ENCODE measurements at regions not wholly inside any gene's neighbourhood (a gene's known extent, or its start where the extent isn't known, plus 50 kb on each side); places are given as distances from the start of the nearest gene placed in this dataset.

DNA sequence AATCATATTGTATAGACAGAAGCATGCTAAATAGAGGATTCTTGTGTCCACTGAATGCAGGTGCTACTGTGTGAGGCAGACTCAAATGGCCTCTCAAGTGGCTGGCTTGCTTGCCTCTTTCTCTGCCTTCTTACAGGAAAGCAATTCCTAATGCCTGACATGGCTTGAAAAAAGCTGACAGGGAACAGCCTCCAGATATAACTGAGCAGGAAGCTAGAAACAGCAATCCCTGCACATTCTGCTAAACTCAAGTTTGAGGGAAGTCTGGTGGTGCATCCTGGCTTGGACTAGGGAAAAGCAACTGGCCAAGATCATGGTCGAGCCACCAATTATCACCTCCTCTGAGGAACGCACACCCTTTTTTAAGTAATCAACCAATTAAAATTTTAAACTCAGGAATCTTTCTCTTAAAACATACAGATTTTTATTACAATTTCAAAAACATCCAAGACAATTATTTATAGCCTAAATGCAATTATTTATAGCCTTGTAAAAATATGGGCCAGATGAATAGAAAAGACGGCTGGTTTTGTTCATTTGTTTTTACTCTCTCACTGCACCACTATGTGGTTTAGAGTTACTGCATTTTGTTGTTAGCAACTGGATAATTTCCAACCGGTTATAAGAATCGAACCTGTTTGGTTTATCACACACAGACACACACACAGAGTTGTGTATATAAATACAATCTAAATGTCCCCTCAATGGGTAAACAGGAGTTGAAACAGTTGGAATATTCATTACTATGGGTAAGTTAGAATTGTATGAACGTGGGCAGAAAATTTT lies 290.9 kb upstream of the ANKRD55 start:
- DNase-seq (ENCODE audit: low spot score in 2 of 2) (no peak), FAIRE-seq (no peak)

DNA sequence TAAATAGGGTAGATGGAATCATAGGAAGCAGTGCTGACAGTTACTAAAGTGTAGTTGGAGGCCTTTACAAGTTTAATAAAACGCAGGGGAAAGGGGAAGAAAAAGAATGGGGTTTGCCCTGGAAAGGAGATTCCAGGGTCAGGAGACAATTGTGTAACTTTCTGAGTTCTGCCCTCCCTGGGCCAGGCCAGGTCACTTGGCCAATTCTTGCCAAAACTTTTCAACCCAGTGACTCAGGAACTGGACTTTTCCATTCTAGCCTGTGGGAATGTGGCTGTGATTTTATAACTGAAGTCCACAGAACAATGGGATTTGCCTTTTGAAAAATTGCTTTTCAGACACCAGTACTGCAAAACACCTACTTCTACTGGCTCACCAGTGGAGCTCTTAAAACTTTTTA lies 289.8 kb upstream of the ANKRD55 start:
- FAIRE-seq (no peak), DNase-seq (ENCODE audit: low spot score in 2 of 2) (no peak)

GRCh38 chr5:56522169-56522568 lies 289.0 kb upstream of the ANKRD55 start:
- no peak for FAIRE-seq

GRCh38 chr5:56520986-56521730 lies 288.0 kb upstream of the ANKRD55 start:
- DNase-seq (ENCODE audit: low spot score in 2 of 2) (no peak), FAIRE-seq (no peak)

More at GRCh38 chr5:56522169-56522568, 289.0 kb upstream of the ANKRD55 start:
- no peak for DNase-seq (ENCODE audit: low spot score in 2 of 2)

GRCh38 chr5:56518820-56519219 lies 285.7 kb upstream of the ANKRD55 start:
- FAIRE-seq = no peak
- no peak for DNase-seq (ENCODE audit: low spot score in 2 of 2)

GRCh38 chr5:56517011-56517416 lies 283.9 kb upstream of the ANKRD55 start:
- DNase-seq (ENCODE audit: low spot score in 2 of 2) (no peak), FAIRE-seq (no peak)

DNA sequence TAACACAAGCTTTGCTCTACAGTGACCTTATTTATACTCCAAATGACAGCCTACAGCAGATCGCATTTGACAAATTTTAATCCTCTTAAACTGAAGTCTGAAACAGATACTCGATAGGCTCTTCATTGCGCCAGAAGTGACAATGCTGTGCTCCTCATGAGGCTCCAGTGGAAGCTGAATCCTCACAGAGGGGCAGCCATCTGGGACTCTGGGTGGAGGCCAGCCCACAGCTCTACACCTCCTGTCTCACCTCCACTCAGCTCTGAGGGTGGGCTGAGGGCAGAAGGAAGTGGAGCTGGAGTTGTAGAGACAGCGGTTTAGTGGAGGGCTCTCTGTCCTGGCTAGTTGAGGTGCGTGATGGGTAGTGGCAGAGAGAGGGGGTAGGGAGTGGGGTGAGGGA lies 283.3 kb upstream of the ANKRD55 start:
- FAIRE-seq (no peak), DNase-seq (ENCODE audit: low spot score in 2 of 2) (no peak)

DNA sequence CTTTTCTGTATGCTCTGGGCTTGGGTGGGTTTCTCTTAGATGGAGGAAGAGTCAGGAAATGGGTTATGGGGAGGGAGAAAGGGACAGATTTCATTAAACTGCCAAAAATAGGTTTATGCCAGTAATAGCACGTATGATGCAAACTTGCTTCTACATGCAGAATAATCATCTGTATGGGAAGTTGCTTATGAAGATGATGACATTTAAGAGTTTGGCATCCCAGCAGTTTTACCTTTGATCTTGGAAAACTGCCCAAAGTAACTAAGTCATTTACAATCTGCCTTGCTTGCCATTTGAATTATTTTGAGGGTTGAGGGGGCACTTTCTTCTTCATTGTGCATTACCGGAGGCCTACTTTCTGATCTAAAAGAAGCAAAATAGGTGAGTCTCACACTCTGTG lies 282.9 kb upstream of the ANKRD55 start:
- DNase-seq (ENCODE audit: low spot score in 2 of 2) (no peak), FAIRE-seq (no peak)

DNA sequence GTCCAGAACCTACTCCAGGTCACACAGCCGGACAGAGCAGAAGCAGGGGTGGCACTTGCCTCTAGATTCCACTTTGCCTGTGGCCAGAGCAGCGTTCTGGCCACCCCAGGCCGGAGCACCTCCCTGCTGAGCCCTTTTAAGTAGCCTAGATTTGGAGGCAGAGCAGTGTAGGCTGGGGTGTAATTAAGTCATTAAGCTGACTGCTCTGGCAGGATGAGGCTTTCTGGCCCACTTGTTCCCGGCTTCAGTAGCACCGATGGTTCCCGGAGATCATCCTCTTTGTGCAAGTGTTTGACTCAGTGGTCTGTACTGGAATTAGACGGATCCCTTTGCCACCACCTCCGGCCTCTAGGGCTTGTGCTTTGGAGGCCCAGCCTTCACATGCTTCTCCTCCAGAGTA lies 281.9 kb upstream of the ANKRD55 start:
- DNase-seq (ENCODE audit: low spot score in 2 of 2) (no peak), FAIRE-seq (no peak)

DNA sequence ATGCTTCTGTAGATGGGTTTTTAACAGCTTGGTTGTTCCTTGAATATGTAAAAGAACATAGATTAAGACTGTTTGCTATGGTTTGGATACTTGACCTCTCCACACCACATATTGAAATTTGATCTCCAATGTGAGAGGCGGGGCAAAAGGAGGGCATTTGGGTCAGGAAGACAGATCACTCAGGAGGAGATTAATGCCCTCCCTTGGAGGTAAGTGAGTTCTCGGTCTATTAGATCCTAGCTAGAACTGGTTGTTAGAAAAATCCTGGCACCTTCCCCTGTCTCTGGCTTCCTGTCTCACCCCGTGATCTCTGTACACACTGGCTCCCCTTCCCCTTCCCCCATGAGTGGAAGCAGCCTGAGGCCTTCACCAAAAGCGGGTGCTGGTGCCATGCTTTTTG lies 281.1 kb upstream of the ANKRD55 start:
- DNase-seq (ENCODE audit: low spot score in 2 of 2) (no peak), FAIRE-seq (no peak)

- FAIRE-seq (no peak), DNase-seq (ENCODE audit: low spot score in 2 of 2) (no peak)
These were observed 280.0 kb upstream of the ANKRD55 start for GRCh38 chr5:56513141-56513540.

- DNase-seq (ENCODE audit: low spot score in 2 of 2) (no peak), FAIRE-seq (no peak)
These were observed 279.3 kb upstream of the ANKRD55 start for GRCh38 chr5:56512313-56512996.

- no peak for DNase-seq (ENCODE audit: low spot score in 2 of 2)
- FAIRE-seq = no peak
These were observed 278.3 kb upstream of the ANKRD55 start for GRCh38 chr5:56511326-56511841.

- FAIRE-seq (no peak), DNase-seq (ENCODE audit: low spot score in 2 of 2) (no peak)
These were observed 275.1 kb upstream of the ANKRD55 start for GRCh38 chr5:56508249-56508648.

DNA sequence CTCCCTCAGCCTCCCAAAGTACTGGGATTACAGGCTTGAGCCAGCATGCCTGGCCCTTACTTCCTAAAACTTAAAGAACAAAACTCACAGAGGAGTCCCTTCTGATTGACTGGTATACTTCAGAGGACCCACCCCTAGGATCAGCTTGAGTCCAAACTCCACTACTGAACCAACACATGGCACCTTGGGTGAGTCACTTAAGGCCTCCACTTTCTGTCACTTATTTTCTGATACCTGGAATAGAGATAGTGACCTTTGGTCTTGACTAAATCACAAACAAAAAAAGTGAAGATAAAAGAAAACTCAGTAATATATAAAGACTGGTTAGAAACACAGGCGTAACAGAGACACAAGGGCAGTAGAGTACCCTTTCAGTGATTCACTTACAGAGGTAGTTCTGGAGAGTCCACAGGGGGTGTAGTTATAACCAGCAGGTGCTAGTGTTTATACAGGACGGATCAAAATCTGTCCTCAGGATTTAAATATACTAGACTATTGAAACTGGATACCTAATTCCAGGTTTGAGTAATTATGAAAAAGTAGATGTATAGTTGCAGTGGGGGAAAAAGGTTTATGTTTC lies 274.3 kb upstream of the ANKRD55 start:
- DNase-seq (ENCODE audit: low spot score in 2 of 2) = no peak
- FAIRE-seq = no peak

DNA sequence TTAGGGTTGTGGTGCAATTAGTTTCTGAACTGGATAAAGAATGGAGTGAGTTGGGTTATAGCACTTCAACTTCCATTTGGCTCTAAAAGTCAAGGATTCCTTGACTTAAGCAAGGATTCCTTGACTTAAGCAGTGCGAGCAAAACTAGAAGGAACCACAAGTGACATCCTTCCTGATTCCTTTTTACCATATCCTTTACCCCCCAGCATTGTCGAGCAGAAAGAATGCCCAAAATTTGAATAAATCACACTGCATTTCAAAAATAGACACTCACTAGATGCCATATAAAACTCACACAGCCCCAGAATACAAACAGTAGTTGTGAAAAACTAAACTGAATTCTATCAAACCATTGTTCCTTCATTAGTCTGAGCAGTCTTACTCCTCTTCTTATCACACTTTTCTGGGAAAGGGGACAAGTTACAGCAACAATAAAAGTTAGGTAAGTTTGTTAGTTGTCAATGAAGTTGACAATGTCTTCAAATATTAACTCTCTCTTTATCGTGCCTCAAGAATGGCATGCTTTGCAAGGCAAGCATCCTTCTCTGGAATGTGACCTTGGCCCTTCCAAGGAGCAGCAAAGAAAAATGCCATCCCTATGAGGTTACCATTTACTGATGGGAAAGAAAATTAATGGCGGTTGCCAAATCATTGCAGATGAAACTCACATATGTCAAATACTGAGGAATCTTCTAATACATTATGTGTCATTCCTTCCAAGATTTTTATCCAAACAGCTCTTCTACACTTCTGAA lies 273.3 kb upstream of the ANKRD55 start:
- FAIRE-seq (no peak), DNase-seq (ENCODE audit: low spot score in 2 of 2) (no peak)

- DNase-seq (ENCODE audit: low spot score in 2 of 2) (no peak), FAIRE-seq (no peak)
These were observed 270.8 kb upstream of the ANKRD55 start for GRCh38 chr5:56503929-56504328.

DNA sequence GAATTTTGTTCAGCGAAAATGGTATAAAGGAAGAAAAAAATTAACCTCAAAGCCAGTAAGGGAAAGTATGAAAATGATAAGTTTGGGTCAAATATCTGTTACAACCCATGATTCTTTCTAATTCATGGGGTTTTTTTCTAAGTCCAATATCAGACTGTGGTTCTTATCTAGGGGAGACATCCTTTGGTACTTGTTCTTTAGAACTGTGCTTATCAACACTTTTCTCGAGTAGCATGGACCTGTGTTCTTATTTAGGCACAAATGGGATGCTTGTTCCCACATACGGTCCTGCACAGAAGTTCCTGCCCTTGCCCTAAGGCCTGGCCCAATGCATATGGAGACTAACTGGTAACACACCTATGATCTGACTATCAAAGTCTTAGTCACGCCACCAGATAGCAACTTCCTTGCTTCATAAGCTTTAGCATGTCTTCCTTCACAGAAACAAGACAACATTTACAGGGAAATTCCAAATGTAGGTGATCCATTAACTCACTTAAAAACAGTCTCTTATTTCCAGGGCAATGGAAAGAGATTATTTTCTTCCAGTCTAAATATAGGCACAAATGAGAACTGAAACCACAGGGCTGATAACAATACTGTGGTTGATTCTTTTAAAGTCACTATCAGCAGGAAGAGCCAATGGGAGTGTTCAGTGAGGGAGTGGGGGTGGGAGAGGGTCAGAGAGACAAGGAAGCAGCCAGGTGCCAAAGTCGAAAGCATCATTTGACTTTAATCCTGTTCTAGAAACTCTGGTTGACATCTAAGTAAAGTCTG lies 268.8 kb upstream of the ANKRD55 start:
- DNase-seq (ENCODE audit: low spot score in 2 of 2) (no peak), FAIRE-seq (no peak)

DNA sequence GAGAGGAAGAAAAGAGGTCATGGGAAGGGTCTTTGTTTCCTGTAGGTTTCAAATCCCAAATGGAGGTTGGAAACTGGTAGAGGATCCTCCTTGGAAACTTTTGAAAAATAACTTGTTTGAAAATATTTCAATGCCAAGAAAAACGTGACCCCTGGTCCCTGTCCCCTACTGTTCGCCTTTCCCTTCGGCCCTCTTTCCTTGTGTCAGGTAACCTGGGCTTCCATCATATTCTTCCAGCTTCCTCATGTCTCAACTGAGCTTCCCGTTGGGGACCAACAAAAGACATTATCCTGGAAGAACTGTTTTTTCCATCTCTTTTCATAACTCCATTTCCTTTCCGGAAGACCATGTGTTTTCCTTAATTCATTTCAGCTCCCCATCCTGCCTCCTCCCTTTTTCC lies 266.8 kb upstream of the ANKRD55 start:
- FAIRE-seq (no peak), DNase-seq (ENCODE audit: low spot score in 2 of 2) (no peak)
